Amniotic stem cell (primary cell): ENCODE measurements at regions not wholly inside any gene's neighbourhood (a gene's known extent, or its start where the extent isn't known, plus 50 kb on each side); places are given as distances from the start of the nearest gene placed in this dataset.

ENCODE experiments used
- DNase-seq: peaks from one replicate; lab custom pipeline; 2025; lab: John Stamatoyannopoulos, UW

DNA sequence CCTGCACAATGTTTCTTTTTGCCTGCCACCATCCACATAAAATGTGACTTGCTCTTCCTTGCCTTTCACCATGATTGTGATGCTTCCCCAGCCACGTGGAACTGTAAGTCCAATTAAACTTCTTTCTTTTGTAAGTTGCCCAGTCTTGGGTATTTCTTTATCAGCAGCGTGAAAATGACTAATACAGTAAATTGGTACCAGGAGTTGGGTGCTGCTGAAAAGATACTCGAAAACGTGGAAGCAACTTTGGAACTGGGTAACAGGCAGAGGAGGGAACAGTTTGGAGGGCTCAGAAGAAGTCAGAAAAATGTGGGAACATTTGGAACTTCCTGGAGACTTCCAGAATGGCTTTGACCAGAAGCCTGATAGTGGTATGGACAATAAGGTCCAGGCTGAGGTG is 425.3 kb downstream of the GPATCH2 start:
- no peak for DNase-seq

GRCh38 chr1:217196616-217197015 is 434.3 kb downstream of the GPATCH2 start:
- DNase-seq = no peak

DNA sequence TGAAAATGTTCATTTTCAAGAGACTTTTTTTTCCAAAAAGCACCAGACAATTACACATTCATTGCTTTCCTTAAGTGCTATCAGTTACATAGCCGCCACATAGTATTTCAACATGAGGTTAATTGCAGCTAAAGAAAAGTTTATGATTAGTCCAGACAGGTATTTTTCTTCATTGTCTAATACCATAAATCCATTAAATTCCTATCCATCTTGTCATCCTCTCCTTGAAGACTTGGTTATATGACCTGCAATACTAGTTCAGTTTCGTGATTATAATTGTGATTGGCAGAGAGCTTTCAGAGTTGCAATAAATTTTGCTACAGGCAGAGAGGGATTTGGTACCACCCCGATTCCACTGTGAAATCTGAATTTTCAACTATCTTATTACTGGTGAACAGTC is 437.7 kb downstream of the GPATCH2 start:
- DNase-seq = no peak

DNA sequence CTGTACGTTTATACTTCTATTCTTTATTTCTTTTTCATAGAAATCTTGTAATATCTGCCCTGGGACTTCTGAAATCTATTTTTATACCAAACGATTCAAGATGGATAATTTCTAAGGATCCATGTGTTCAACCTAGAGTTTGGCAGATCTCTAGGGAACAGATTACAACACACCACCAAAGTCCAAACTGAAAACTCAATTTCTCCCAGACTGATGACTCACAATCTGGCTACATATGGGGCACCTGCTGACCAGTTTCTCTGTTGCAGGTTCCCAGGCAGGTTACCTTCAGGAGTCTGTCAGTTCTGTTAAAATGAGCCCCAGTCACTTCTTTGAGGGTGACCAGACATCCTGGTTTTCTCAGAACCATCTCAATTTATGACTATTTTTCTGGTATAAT is 439.4 kb downstream of the GPATCH2 start:
- no peak for DNase-seq

DNA sequence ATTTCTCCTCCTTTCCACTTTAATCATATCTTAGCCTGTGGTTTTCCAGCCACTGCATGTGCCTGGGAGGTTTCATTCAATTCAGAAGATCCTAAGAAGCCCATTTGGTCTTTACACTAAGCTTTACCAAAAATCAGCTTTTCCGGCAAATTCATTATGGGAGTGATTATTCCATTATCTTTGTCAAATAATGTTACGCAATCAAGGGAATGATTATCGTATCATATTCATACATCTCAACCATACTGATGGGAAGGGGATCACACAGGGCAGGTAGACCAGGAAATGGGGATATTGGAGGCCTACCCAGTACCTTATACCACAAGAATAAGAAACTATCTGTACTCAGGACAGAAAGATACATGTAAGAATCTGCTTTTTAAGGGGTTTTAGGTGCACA is 440.5 kb downstream of the GPATCH2 start:
- DNase-seq = no peak

- DNase-seq = no peak
Observed at GRCh38 chr1:217189362-217189761, 441.5 kb downstream of the GPATCH2 start.

- DNase-seq = no peak
Observed at GRCh38 chr1:217188280-217189237, 442.3 kb downstream of the GPATCH2 start.

- no peak for DNase-seq
Observed at GRCh38 chr1:217186664-217187063, 444.2 kb downstream of the GPATCH2 start.

GRCh38 chr1:217184854-217185253 is 446.0 kb downstream of the GPATCH2 start:
- DNase-seq = no peak

DNA sequence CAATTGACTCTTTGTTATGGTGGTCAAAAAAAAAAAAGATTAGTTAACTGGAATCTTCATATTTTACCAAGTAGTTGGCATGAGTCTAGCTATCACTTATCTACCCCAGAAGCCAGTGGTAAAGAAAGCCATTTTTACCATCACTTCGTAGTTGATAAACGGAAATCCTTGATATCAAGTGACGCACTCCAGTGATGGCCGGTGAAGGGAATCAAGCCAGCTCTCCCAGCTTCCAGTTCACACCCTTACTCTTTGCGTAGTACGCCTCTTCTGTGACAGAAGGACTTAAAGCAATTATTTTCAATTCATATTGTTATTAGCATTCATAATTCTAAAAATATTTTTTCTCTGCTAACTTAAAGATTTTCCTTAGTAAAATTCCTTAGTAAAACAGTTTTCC is 447.9 kb downstream of the GPATCH2 start:
- DNase-seq = no peak

- no peak for DNase-seq
Observed at GRCh38 chr1:217181756-217182155, 449.1 kb downstream of the GPATCH2 start.

DNA sequence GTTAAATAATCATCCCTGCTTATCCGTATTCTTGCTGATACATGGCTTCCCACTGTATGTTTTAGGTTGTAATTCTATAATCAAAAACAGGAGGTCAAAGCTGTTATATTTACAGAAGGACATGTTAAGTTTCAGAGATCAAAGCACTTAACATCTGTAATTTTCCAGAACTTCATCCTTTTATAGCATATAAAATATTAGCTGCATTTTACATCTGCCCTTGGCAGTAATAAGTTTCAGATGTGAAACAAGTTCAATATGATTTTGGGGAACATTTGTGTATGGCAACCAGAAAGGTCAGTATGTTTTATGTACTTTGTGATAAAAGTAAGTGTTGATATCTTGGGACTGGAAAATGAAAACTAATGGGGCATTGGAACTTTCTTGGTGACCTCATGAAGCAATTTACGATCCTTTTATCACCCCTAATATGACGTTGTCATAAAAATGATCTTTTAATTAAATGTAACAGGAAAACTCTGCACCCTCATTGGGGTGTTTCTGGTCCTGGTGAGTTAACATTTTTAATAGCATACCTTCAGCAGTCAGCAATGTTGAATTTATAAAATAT is 449.6 kb downstream of the GPATCH2 start:
- no peak for DNase-seq

DNA sequence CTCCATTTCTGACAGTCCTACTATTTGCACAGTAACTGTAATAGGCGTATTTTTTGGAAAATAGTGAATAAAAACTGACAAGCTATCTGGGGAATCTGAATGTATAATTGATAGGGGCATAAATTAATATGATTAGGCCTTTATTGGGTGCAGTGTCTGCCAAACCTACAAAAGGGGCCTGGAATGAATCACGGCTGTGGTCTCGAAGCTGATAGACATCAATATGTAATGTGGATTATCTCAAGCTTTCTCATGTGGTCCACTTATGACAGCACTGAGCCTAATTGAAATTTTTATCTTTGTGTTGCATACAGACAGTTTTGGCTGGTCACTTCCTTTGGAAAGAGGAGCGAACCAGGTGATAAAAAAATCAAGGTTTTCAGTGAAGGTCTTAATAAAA is 450.4 kb downstream of the GPATCH2 start:
- no peak for DNase-seq

DNA sequence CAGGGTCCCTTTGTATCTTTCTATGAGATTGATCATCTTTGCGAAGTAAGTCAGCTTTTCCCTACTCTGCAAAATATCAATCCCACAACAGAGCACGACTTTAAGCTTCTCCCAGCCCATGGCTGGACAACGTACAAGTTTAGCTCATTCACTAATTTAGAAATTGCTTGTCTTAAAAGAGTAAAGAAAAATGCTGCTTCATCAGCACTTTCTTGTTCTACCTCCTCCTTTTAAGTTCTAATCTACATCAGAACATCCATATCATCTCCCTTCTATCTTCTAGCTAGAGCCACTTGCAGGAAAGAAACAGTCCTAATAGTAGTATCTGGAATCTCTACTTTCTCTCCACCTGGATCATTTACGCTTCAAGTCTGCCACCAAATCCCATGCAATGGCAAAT is 441.2 kb upstream of the ESRRG start:
- DNase-seq = no peak

- DNase-seq = no peak
Observed at GRCh38 chr1:217153361-217153760, 430.1 kb upstream of the ESRRG start.

DNA sequence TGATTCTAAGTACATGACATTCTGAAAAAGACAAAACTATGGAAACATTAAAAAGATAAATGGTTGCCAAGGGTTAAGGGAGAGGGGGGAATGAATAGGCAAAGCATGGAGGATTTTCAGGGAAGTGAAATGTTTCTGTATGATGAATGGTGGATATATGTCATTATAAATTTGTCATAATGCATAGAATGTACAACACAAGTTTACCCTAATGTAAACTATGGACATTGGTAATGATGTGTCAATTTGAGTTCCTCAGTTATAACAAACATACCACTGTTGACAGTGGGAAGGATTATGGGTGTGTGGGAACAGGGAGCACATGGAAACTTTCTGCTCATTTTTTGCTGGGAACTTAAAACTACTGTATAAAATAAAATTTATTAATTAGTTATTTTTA is 427.1 kb upstream of the ESRRG start:
- no peak for DNase-seq

- no peak for DNase-seq
Observed at GRCh38 chr1:217149791-217150190, 426.6 kb upstream of the ESRRG start.

GRCh38 chr1:217141711-217142110 is 418.5 kb upstream of the ESRRG start:
- DNase-seq = no peak

DNA sequence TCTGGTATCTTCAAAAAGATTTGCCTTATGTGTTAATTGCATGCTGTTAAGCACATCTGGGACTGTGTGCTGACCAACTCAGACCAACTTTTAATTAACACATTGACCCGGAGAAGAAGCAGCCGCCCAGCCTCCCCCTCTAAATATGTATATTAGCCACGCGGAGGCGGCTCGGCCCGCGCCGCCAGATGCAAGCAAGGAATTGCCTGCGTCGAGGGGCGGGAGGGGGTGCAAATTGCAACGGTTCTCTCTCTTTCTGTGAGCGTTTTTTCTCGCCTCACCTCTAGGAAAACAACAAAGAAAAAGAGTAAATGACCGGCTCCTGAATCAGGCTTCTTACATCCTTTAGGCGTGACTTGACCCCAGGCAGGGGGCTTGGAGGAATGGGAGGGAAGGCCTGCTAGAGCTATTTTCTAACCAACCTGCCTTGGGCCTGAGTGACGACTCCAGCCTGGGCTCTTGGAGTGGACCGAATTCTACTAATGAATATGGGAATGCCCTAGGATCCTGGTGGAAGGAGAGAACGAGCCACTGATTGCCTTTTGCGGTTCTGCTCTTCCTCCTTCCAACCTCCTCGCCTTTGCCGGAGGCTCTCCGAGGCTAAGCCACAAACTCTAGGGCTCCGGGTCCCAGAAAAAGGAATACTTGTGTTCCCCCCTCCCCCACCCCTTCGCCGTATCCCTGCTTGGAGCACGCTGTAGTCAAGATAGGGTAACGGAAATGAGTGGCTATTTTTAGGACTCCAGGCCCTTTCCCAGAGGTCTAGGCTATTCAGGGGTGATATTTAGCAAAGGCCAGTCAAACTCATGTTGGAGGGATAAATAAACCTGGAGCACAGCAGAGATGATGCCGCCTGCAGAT is 417.0 kb upstream of the ESRRG start:
- no peak for DNase-seq

DNA sequence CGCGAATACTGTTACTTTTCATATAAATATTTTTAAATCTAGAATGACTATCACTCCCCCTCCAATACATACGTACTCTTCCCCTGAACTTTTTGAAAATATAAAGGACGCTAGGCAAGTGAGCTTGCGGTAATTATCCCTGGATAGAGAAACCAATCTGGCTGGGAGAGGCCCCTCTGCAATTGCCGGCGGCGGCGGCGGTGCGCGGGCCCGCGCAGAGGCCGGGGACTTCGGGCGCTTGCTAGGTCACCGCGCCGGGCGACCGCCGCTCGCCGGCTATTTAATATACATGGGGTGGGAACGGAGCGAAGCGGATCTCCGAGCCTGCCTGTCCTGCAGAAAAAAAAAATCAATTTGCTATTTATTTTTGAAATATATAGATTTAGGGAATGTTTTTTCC is 416.3 kb upstream of the ESRRG start:
- no peak for DNase-seq

DNA sequence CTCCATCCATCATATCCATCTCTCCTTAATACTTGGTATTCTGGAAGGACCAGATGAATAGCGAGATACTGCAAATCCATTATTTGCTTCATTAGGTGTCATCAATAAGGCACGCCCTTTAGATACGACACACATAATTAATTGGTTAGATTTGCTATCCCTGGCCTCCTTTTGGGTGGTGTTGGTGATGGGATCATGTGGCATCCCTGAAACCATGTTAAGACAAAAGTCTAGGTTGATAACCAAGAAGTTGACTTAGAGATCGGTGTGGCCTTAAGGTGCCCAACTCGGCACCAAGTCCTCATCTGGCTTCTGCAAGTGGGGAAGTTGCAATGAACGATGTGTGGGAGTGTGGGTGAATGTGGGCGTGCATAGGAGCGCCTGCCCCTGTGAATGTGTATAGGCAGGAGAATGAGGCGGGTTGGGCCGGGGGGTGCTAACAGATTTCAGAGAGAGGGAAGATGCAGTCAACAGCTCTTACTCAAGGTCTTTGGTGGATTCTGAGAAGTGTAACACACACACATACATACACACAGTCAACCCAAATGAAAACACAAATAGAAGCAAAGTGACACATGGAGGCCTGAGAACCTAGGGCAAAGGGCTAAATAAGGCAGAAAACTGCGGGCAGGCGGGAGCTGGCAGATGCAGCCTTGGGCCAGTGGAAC is 415.7 kb upstream of the ESRRG start:
- DNase-seq = no peak

GRCh38 chr1:217138173-217138765 is 415.0 kb upstream of the ESRRG start:
- no peak for DNase-seq
